Activated CD8-positive, alpha-beta T cell treated with anti-CD3 and anti-CD28 coated beads, Interleukin-2, amount 10 ng/mL, durations not matched to agents 7 days and 5 days (primary cell): ENCODE measurements at regions not wholly inside any gene's neighbourhood (a gene's known extent, or its start where the extent isn't known, plus 50 kb on each side); places are given as distances from the start of the nearest gene placed in this dataset.

Experiments used
- ATAC-seq: fragments of 150-1000 bp; cut with Tn5 transposase; one replicate; pipeline ENCODE4 v1.10.0; 2021; ENCODE audit warnings: moderate library complexity
- CTCF ChIA-PET: fragments of 350-600 bp; sonication (Branson Sonifier 250); formaldehyde crosslinking; loops from one replicate; lab custom pipeline; 2021; ENCODE audit warnings: antibody characterized with exemption; lab: Charles Lee
- POLR2A ChIA-PET: fragments of 350-600 bp; sonication (Branson Sonifier 250); formaldehyde crosslinking; loops from one replicate; lab custom pipeline; 2021; ENCODE audit warnings: antibody characterized with exemption; lab: Charles Lee
- DNase-seq: peaks from one replicate; pipeline ENCODE4 v3.0.0-alpha.2; 2020
- H3K27ac Mint-ChIP-seq: one replicate; pipeline ENCODE4 v1.8.0; 2021; ENCODE audit warnings: mild to moderate bottlenecking, mixed read lengths
- H3K27me3 Mint-ChIP-seq: one replicate; pipeline ENCODE4 v1.8.0; 2021; ENCODE audit warnings: low read depth, mixed read lengths
- H3K36me3 Mint-ChIP-seq: one replicate; pipeline ENCODE4 v1.8.0; 2021; ENCODE audit warnings: low read depth, mixed read lengths
- H3K4me1 Mint-ChIP-seq: one replicate; pipeline ENCODE4 v1.8.0; 2021; ENCODE audit warnings: low read depth, mixed read lengths
- H3K4me3 Mint-ChIP-seq: one replicate; pipeline ENCODE4 v1.8.0; 2021; ENCODE audit warnings: mild to moderate bottlenecking, mixed read lengths
- H3K9me3 Mint-ChIP-seq: one replicate; pipeline ENCODE4 v1.8.0; 2022; ENCODE audit warnings: mixed read lengths; ENCODE audit not compliant: insufficient read depth

DNA sequence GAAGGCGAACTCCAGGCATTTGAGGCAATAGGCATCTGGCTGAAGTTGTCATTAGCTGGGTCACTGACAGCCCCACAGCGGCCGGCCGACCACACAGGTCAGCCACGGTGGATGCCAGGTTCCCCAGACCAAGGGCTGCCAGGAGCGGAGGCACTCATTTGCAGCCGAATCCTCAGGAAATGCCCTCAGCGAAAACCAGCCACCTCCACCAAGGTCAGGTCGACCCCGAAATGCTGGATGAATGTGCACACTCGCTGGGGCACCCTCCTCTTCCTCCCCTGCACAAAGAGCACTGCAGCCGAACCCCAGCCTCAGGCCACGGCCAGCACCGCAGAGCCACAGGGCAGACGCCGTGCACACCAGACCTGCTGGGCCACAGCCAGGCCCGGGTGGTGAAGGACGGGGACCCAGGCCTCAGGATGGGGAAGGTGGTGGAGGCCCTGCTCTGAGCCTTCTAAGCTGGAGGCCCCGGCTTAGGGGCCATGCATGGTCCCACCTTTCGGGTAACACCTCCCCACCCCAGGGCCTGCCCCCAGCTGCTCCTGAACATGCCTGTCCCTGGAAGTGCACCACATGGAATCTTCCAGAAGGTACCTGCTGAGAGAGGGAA lies 206.0 kb downstream of the BRD1 start:
- ChIA-PET POLR2A (no interaction called here), CTCF (no interaction called here)
- Mint-ChIP-seq H3K27me3 (no peaks in the 10 kb centered on the region), H3K27ac (no peak overlapping the region), H3K36me3 (no peaks in the 10 kb centered on the region), H3K4me1 (peaks cover 3% of the 10 kb centered on the region), H3K9me3 (no peaks in the 10 kb centered on the region), H3K4me3 (no peak overlapping the region)
- DNase-seq (no peak), ATAC-seq (no peak)

DNA sequence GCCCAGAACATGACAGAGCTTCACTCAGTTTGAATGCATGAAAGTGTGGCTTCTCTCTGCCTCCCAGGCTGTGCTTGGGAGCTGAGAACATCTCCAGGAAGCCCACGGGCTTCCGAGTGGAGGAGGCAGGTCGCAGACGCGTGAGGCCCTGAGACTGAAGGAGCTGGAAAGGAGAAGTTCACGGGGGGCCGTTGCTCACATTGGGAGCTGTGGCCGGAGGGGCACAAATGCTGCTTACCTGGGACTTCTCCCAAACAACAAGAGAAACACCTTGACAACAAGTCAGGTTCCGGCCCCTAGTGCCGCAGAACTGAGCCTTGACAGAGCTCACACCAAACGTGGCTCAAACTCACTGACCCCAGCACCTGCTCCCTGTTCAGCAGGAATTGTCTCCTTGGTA lies 207.0 kb downstream of the BRD1 start:
- Mint-ChIP-seq H3K36me3 (no peaks in the 10 kb centered on the region), H3K4me3 (no peak overlapping the region), H3K27ac (no peak overlapping the region), H3K9me3 (no peaks in the 10 kb centered on the region), H3K27me3 (no peaks in the 10 kb centered on the region), H3K4me1 (peaks cover 3% of the 10 kb centered on the region)
- no peak for ATAC-seq
- DNase-seq = no peak
- POLR2A ChIA-PET = no interaction called here
- CTCF ChIA-PET = interaction anchor here (1.4 kb wide), 1 partner anchor 13 kb away, joined by 3 read pairs; no protein-coding TSS in a partner anchor

DNA sequence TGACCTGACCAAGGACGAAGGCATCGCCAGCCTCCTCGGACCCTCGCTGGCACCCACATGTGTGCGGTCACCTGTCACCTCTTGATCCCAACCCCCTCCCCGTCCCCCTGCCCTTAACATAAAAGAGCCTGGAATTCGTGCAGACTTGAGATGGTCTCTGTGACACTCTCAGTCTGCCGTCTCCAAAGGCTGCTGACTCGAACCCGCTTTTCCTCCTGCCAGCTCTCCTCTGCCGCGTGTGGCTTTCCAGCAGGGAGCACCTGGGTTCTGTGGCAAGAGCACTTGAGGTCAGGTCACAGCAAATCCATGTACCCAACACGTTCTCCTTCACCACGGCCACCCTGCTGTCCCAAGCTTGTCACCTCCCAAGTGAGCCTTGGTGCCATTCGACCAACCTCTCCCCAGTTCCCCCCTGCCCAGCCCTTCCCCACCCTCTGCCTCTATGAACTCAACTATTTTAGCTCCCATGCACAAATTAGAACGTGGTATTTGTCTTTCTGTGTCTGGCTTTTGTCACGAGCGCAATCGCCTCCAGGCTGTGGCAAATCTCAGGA lies 207.6 kb downstream of the BRD1 start:
- no peak overlapping the region for H3K27ac Mint-ChIP-seq
- H3K4me3 Mint-ChIP-seq = no peak overlapping the region
- ATAC-seq (no peak), DNase-seq (no peak)
- no peaks in the 10 kb centered on the region for H3K27me3 Mint-ChIP-seq
- H3K36me3 Mint-ChIP-seq = no peaks in the 10 kb centered on the region
- ChIA-PET CTCF (interaction anchor here (1.4 kb wide), 1 partner anchor 14 kb away, joined by 3 read pairs; no protein-coding TSS in a partner anchor), POLR2A (no interaction called here)
- H3K9me3 Mint-ChIP-seq = no peaks in the 10 kb centered on the region
- H3K4me1 Mint-ChIP-seq = peaks cover 3% of the 10 kb centered on the region

DNA sequence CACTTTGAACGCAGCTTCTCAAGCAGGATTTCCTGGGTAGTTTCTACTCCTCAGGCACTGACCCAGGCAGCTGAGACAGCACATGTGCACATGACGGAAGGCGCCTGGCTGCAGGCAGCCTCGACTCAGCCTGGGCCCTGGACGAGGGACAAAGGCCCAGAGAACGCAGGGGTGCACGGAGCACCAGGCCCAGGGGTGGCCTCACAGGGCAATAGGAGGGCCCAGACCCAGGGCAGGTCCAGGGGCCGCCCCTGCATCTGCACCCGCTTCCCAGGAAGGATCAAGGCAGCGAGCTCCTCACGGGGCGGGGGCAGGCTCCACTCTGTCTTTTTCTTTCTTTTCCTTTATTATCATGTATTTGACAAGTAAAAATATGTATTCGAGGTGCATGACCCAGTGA lies 208.4 kb downstream of the BRD1 start:
- Mint-ChIP-seq H3K36me3 (no peaks in the 10 kb centered on the region), H3K27ac (no peak overlapping the region), H3K9me3 (no peaks in the 10 kb centered on the region), H3K4me1 (peaks cover 3% of the 10 kb centered on the region), H3K4me3 (no peak overlapping the region), H3K27me3 (no peaks in the 10 kb centered on the region)
- DNase-seq (no peak), ATAC-seq (no peak)
- ChIA-PET POLR2A (no interaction called here), CTCF (no interaction called here)

DNA sequence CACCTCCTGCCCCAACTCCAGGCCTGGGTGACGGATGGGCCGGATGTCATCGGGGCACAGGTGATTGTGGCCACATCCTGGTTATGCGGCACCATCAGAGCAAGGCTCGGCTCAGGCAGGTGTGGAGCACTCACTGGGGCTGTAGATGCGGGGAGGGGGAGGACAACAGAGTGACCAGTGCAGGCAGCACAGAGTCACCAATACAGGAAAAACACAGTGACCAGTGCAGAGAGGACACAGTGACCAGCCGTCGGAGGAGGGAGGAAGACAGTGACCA lies 209.1 kb downstream of the BRD1 start:
- peaks cover 3% of the 10 kb centered on the region for H3K4me1 Mint-ChIP-seq
- H3K27ac Mint-ChIP-seq = no peak overlapping the region
- no peak overlapping the region for H3K4me3 Mint-ChIP-seq
- no peaks in the 10 kb centered on the region for H3K36me3 Mint-ChIP-seq
- no peaks in the 10 kb centered on the region for H3K9me3 Mint-ChIP-seq
- ChIA-PET POLR2A (no interaction called here), CTCF (no interaction called here)
- no peak for ATAC-seq
- H3K27me3 Mint-ChIP-seq = no peaks in the 10 kb centered on the region
- DNase-seq = no peak

DNA sequence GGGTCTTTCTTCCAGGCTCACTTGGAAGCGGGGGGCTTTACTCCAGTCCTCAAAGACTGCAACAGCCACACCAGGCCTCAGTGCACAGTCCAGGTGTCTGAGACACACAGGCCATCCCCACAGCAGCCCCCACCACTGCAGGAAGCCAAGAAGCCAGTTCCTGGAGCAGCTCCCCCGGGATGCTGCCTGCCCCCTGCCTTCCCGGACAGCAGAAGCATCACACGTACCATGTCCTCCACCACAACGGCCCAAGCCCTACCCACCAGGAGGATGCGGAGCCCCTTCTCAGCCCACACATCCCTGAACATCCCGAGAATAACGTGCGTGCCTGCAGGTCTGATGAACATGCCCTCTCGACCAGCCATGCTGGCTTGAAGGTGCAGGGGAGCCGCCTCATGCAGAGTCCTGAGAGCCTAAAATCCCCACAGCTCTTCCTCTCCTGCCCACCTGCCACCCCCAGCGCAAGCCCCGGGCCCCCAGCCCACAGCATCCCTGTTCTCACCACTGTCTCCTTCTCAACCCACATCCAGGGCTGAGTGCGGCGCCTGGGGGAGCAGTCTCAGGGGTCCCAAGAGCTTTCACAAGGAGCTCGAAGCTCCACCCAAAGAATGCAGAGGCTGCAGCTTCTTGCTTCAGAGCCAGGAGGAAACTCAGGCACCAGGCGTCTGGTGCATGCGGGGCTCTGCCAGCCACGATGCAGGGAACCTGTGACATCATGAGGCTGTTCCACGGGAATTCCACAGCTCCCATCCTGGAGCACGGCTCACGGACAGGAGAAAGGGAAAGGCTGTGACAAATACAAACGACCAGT lies 209.6 kb downstream of the BRD1 start:
- no peak for ATAC-seq
- ChIA-PET CTCF (no interaction called here), POLR2A (no interaction called here)
- Mint-ChIP-seq H3K27ac (no peak overlapping the region), H3K9me3 (no peaks in the 10 kb centered on the region), H3K4me1 (peaks cover 3% of the 10 kb centered on the region), H3K4me3 (no peak overlapping the region), H3K36me3 (no peaks in the 10 kb centered on the region), H3K27me3 (no peaks in the 10 kb centered on the region)
- no peak for DNase-seq

DNA sequence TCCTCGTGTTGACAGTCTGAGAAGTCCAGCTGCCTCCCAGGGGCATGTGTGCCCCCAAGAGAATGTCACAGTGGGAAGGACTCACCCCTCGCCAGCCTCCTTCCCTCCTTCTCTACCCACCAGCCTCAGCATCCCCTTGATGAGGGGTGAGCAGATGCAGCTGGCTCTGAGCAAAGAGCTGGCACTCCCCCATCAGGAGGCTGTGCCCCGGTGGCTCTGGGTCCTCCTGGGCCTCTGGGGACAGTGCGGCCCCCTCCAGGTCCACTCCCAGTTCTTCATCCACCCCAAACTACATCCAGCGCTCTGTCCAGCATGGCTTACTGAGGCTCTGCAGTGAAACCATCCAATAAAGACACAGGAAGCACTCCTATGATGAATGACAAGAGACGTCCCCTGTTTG lies 210.4 kb downstream of the BRD1 start:
- ATAC-seq = no peak

DNA sequence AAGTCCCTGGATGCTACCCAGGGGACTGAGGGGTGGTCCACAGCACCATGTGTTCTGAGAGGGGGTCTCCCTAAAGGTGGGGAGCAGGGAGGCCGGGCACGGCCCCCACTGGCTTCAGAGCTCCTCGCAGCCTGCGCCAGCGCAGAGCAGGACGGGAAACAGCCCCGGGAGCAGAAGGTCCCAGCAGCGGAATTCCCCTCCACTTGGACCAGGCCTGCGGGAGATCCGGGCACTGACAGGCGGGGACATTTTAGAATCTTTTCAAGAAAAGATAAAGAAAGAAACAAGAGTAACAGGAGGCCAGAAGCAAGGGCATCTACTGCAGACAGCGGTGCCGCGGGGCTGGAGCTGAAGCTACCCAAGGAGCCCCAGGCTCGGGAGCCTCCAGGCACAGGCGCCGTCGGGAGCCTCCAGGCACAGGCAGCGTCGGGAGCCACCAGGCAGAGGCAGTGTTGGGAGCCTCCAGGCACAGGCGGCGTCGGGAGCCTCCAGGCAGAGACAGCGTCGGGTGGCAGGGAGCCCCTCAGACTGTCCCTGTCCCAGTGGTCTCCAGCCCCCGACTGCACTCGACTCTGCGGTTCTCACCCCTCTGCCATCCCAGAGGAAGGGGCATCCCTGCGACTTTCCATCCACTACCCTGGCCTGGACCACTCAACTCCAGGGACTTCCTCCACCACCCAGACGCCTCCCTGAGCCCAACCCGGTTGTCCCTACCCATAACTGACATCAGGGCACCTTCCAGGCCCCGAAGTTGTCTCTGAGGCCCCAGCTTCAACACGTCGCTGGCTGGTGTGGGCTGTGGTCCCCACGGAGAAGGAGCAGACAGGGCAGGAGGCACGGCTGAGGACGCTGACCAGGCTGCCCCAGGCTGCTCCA lies 211.1 kb downstream of the BRD1 start:
- Mint-ChIP-seq H3K27me3 (no peaks in the 10 kb centered on the region), H3K4me3 (no peak overlapping the region), H3K36me3 (no peaks in the 10 kb centered on the region), H3K27ac (no peak overlapping the region), H3K9me3 (no peaks in the 10 kb centered on the region), H3K4me1 (peaks cover 3% of the 10 kb centered on the region)
- DNase-seq (no peak), ATAC-seq (no peak)
- ChIA-PET CTCF (no interaction called here), POLR2A (no interaction called here)

More for the DNA sequence above, 210.4 kb downstream of the BRD1 start:
- Mint-ChIP-seq H3K9me3 (no peaks in the 10 kb centered on the region), H3K4me1 (peaks cover 3% of the 10 kb centered on the region), H3K36me3 (no peaks in the 10 kb centered on the region), H3K27ac (no peak overlapping the region), H3K27me3 (no peaks in the 10 kb centered on the region), H3K4me3 (no peak overlapping the region)
- CTCF ChIA-PET = no interaction called here
- POLR2A ChIA-PET = no interaction called here
- no peak for DNase-seq

DNA sequence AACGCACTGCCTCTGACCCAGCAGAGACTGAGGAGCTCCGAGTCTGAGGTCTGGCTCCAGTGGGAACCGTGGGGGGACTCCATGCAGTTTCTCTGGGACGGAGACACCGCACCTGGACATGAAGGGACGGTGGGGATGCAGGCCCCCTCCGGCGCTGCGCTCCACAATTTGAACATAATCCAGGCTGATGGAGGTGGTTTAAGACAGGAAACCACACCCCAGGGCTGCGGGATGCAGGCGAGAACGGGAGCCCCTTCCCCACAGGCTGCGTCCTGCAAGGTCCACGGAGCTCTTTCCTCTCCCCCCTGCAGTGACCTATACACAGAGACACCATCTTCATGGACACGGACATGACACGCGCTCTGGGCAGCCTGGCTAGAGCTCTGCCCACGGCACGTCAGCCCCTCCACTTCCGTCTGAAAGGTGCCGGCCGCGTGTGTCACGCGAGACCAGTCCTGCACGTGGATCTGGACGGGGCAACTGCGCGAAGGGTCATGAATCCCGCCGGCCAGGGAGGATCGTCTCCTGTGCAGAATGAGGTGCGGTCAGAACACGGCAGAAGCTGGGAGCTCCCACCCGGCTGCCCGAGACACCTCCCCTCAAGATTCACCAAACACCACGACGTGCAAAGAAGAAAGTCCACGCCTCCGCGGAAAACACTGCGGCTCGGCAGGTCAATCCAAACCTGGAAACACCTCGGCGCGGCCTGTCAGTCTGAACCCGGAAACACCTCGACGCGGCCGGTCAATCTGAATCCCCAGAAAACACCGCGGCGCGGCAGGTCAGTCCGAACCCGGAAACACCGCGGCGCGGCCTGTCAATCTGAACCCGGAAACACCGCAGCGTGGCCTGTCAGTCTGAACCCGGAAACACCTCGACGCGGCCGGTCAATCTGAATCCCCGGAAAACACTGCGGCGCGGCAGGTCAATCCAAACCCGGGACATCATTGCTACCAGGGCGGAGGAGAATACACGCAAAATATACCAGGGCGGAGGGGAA lies 212.4 kb downstream of the BRD1 start:
- ATAC-seq = no peak
- DNase-seq = no peak
- Mint-ChIP-seq H3K27me3 (no peaks in the 10 kb centered on the region), H3K27ac (no peak overlapping the region), H3K4me3 (no peak overlapping the region), H3K4me1 (peaks cover 3% of the 10 kb centered on the region), H3K36me3 (no peaks in the 10 kb centered on the region), H3K9me3 (no peaks in the 10 kb centered on the region)
- ChIA-PET POLR2A (no interaction called here), CTCF (no interaction called here)

DNA sequence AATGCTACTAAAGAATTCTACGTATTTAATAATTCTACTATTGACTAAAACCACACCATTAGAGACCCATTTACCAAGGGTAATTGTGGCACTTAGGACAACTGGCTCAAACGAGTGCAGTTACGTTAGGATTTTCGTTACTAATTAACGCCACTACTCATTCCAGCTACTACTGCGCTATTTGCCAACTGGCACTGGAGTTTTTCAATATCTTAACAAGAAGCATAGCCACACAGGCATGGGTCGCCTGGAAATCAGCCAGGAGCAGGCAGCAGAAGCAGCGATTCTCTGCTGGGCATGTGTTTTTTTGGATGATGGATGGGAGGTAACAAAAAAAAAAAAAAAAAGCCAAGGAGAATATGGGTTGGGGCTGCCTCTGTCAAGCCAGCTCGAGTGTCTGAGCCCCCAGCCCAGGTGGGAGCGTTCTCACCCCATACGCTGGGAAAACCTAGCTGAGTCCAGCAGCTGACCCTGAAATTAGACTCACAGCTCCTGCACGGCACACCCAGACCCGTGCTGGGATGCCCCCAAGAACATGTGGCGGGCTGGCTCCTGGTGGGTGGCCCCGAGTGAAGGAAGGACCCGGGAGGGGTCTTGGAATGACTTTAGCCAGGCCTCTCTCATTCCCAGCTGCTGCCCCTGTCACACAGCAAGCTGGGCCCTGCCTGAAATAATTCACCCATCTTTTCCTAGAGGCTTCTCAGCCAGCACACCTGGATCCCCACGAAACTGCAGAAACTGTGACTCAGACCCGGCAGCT lies 214.0 kb downstream of the BRD1 start:
- CTCF ChIA-PET = no interaction called here
- DNase-seq (no peak), ATAC-seq (no peak)
- no peaks in the 10 kb centered on the region for H3K36me3 Mint-ChIP-seq
- H3K9me3 Mint-ChIP-seq = no peaks in the 10 kb centered on the region
- no peak overlapping the region for H3K27ac Mint-ChIP-seq
- POLR2A ChIA-PET = no interaction called here
- H3K4me3 Mint-ChIP-seq = no peak overlapping the region
- no peaks in the 10 kb centered on the region for H3K27me3 Mint-ChIP-seq
- H3K4me1 Mint-ChIP-seq = peaks cover 2% of the 10 kb centered on the region

DNA sequence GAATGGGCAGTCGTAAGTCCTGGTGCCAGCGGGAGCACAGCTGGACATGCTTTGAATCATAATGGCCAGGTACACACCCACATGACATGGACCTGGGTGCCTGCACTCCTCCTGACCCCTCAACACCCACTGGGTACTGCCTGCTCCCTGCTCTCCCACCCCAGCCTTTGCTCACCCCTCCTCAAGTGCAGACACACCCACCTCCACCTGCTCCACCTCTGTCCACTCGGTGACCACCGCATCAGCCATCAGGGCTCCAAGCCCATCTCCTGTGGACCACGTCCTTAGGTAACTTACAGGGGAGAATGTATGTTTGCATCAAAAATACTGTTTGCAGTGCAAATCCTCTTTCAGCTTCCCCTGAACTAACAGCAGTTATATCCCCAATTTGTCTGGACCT lies 214.6 kb downstream of the BRD1 start:
- ChIA-PET POLR2A (no interaction called here), CTCF (no interaction called here)
- no peak for DNase-seq
- H3K4me1 Mint-ChIP-seq = no peaks in the 10 kb centered on the region
- no peak overlapping the region for H3K27ac Mint-ChIP-seq
- no peak for ATAC-seq
- no peak overlapping the region for H3K4me3 Mint-ChIP-seq
- H3K36me3 Mint-ChIP-seq = peaks cover 4% of the 10 kb centered on the region
- no peaks in the 10 kb centered on the region for H3K9me3 Mint-ChIP-seq
- H3K27me3 Mint-ChIP-seq = no peaks in the 10 kb centered on the region
